DOHH2 (cell line): ENCODE measurements at regions not wholly inside any gene's neighbourhood (a gene's known extent, or its start where the extent isn't known, plus 50 kb on each side); places are given as distances from the start of the nearest gene placed in this dataset.

Source experiments
- H3F3A ChIP-seq: fragments of 200-600 bp; sonication (generic), shearing (Covaris generic); 2 replicates; pipeline ENCODE4 v1.6.0; 2016; ENCODE audit warnings: antibody characterized with exemption, mild to moderate bottlenecking; ENCODE audit not compliant: control insufficient read depth, insufficient read depth
- H3K27ac ChIP-seq: fragments of 200-600 bp; sonication (generic); 2 replicates; pipeline ENCODE4 v1.5.1; 2014; ENCODE audit warnings: low read depth, mild to moderate bottlenecking, low read length, moderate library complexity
- H3K27me3 ChIP-seq: fragments of 200-600 bp; sonication (generic); 2 replicates; pipeline ENCODE4 v1.6.1; 2014; ENCODE audit warnings: mild to moderate bottlenecking, low read length, mixed read lengths; ENCODE audit not compliant: control insufficient read depth
- H3K36me3 ChIP-seq: fragments of 200-600 bp; sonication (generic); 2 replicates; pipeline ENCODE4 v1.6.1; 2014; ENCODE audit warnings: mild to moderate bottlenecking, low read length, moderate library complexity, mixed read lengths; ENCODE audit not compliant: control insufficient read depth
- H3K4me1 ChIP-seq: fragments of 200-600 bp; sonication (generic); 2 replicates; pipeline ENCODE4 v1.6.1; 2014; ENCODE audit warnings: mild to moderate bottlenecking, low read length, mixed read lengths; ENCODE audit not compliant: control insufficient read depth
- H3K4me2 ChIP-seq: fragments of 200-600 bp; sonication (generic); 2 replicates; pipeline ENCODE4 v1.6.0; 2014; ENCODE audit warnings: mild to moderate bottlenecking, low read length, moderate library complexity
- H3K4me3 ChIP-seq: fragments of 200-600 bp; sonication (generic); 2 replicates; pipeline ENCODE4 v1.5.1; 2014; ENCODE audit warnings: mild to moderate bottlenecking, low read length, mixed read lengths
- H3K79me2 ChIP-seq: fragments of 200-600 bp; sonication (generic); 2 replicates; pipeline ENCODE4 v1.6.1; 2014; ENCODE audit warnings: mild to moderate bottlenecking, low read length, mixed read lengths; ENCODE audit not compliant: control insufficient read depth
- H3K9me2 ChIP-seq: fragments of 200-600 bp; sonication (generic); replicated peaks from 2 replicates; pipeline ENCODE4 v1.6.1; 2014; ENCODE audit warnings: mild to moderate bottlenecking, low read length, mixed read lengths; ENCODE audit not compliant: control insufficient read depth
- H3K9me3 ChIP-seq: fragments of 200-600 bp; sonication (generic); 2 replicates; pipeline ENCODE4 v1.6.1; 2014; ENCODE audit warnings: antibody characterized with exemption, low read length, mixed read lengths; ENCODE audit not compliant: control insufficient read depth, insufficient read depth
- H4K20me1 ChIP-seq: fragments of 200-600 bp; sonication (generic); 2 replicates; pipeline ENCODE4 v1.6.0; 2014; ENCODE audit warnings: low read depth, mild to moderate bottlenecking, antibody characterized with exemption, low read length, moderate library complexity; ENCODE audit not compliant: control insufficient read depth, insufficient read depth
- CTCF ChIP-seq: fragments of 200-600 bp; sonication (generic); IDR thresholded peaks from one replicate; pipeline ENCODE4 v1.5.1; 2014; ENCODE audit warnings: antibody characterized with exemption, mild to moderate bottlenecking, low read depth, low read length; ENCODE audit not compliant: poor library complexity, severe bottlenecking
- EZH2phosphoT487 ChIP-seq: fragments of 200-600 bp; sonication (generic); IDR thresholded peaks from 2 replicates; pipeline ENCODE4 v1.6.1; 2017; ENCODE audit warnings: borderline replicate concordance, mild to moderate bottlenecking, antibody characterized with exemption, low read length, moderate library complexity, mixed read lengths

GRCh38 chr2:39897273-39897672 is 118.2 kb upstream of the THUMPD2 start:
- Histone ChIP-seq H3K36me3 (no peaks in the 10 kb centered on the region), H3F3A (no peaks in the 10 kb centered on the region), H3K4me2 (no peak overlapping the region), H3K79me2 (no peaks in the 10 kb centered on the region), H3K4me3 (no peak overlapping the region), H3K27me3 (no peaks in the 10 kb centered on the region), H3K4me1 (no peaks in the 10 kb centered on the region), H3K9me2 (no peaks in the 10 kb centered on the region), H4K20me1 (no peaks in the 10 kb centered on the region), H3K27ac (no peak overlapping the region), H3K9me3 (no peaks in the 10 kb centered on the region)
- TF ChIP-seq CTCF (no peak), EZH2phosphoT487 (no peak)

DNA sequence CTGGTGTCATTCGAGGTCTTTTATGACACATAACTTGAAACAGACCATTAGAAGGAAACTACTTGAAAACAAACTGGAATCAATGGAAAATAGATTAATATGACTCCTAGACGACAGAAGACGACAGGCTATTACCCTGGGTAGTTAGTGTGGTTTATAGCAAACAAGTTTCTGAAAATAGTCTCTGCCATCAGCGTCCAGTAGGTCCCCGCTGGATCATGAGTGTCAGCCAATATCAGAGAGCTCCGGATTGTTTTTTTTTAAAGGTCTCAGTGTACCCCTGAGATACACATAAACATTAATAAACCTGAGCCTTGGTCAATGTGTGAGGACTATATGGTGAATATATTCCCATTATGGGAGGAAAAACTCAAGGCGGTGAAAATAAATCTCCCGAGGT is 115.0 kb upstream of the THUMPD2 start:
- Histone ChIP-seq H3K4me1 (no peaks in the 10 kb centered on the region), H3K27me3 (0 out of 2 replicates have a peak, but pooled peaks cover 4% of the 10 kb centered on the region), H3K4me3 (no peak overlapping the region), H3K9me2 (no peaks in the 10 kb centered on the region), H3K4me2 (no peak overlapping the region), H4K20me1 (no peaks in the 10 kb centered on the region), H3K36me3 (no peaks in the 10 kb centered on the region), H3K9me3 (no peaks in the 10 kb centered on the region), H3K27ac (no peak overlapping the region), H3K79me2 (no peaks in the 10 kb centered on the region), H3F3A (no peaks in the 10 kb centered on the region)
- TF ChIP-seq EZH2phosphoT487 (no peak), CTCF (no peak)

DNA sequence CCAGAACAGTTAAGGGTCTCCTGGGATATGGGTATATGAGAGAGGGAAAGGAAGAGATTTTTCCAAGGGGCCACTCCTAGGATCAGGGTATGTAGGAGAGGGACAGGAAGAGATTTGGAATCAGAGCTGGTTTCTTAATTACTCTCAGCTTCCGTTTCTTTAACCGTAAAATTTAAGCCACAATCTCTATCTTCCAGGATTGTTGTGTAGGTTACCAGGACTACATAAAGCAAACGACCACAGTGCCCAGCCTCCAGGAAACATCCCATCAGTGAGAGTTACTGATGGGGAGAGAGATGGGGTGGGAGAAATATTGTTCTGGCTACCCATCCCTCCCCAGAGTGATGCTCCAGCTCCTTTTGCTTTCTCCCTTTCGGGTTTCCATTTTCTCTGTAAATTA is 114.6 kb upstream of the THUMPD2 start:
- no peaks in the 10 kb centered on the region for H4K20me1 ChIP-seq
- no peak overlapping the region for H3K4me2 ChIP-seq
- H3K79me2 ChIP-seq, result no peaks in the 10 kb centered on the region
- H3K27me3 ChIP-seq, result 0 out of 2 replicates have a peak, but pooled peaks cover 4% of the 10 kb centered on the region
- no peaks in the 10 kb centered on the region for H3K9me3 ChIP-seq
- no peaks in the 10 kb centered on the region for H3K9me2 ChIP-seq
- H3F3A ChIP-seq, result no peaks in the 10 kb centered on the region
- no peaks in the 10 kb centered on the region for H3K36me3 ChIP-seq
- no peak overlapping the region for H3K4me3 ChIP-seq
- H3K27ac ChIP-seq, result no peak overlapping the region
- TF ChIP-seq CTCF (no peak), EZH2phosphoT487 (no peak)
- H3K4me1 ChIP-seq, result no peaks in the 10 kb centered on the region

DNA sequence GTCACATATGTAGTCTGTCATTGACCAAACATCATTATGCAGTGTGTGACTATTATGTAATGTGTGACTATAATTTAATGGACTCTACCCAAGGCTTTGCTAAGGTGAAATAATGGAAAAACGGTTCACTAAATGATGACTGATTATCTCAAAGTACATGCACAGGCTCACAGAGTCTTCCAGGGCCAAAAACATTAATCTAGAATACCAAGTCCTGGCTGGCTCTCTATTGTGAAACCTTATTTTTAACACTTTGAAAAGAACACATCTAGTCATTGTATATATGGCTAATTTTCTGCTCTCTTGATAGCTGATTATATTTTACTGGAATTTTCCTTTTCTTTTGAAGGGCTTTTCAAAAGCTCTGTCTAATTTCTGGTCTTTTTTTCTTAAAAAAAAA is 102.9 kb upstream of the THUMPD2 start:
- Histone ChIP-seq H3K27me3 (no peaks in the 10 kb centered on the region), H3F3A (no peaks in the 10 kb centered on the region), H4K20me1 (no peaks in the 10 kb centered on the region), H3K4me2 (no peak overlapping the region), H3K9me2 (no peaks in the 10 kb centered on the region), H3K79me2 (no peaks in the 10 kb centered on the region), H3K4me1 (no peaks in the 10 kb centered on the region), H3K27ac (no peak overlapping the region), H3K4me3 (no peak overlapping the region), H3K9me3 (no peaks in the 10 kb centered on the region), H3K36me3 (no peaks in the 10 kb centered on the region)
- TF ChIP-seq EZH2phosphoT487 (no peak), CTCF (no peak)
